Psoas muscle (tissue), 7 donors: ENCODE measurements at regions not wholly inside any gene's neighbourhood (a gene's known extent, or its start where the extent isn't known, plus 50 kb on each side); places are given as distances from the start of the nearest gene placed in this dataset.

Experiments
- ATAC-seq, 4 donors: fragments of 200-7000 bp; cut with Tn5 transposase; one replicate each; pipeline ENCODE4 v1.9.1; 2020; ENCODE audit warnings: moderate library complexity in 3 of 4, mild to moderate bottlenecking in 2 of 4
- DNase-seq, 2 donors: peaks; one replicate each; pipeline ENCODE4 v3.0.0-alpha.2; 2020
- H3K27ac ChIP-seq: fragments of 200-600 bp; one replicate; pipeline ENCODE4 v1.8.0; 2022
- H3K27me3 ChIP-seq, 3 donors: fragments of 200-600 bp in 1 of 3; one replicate each; pipeline versions ENCODE4 v1.6.1 to v1.8.0; 2013 to 2022; ENCODE audit warnings: low read length in 2 of 3, mild to moderate bottlenecking in 2 of 3, moderate library complexity in 1 of 3; ENCODE audit not compliant: insufficient read depth in 3 of 3
- H3K36me3 ChIP-seq, 2 donors: fragments of 200-600 bp in 1 of 2; one replicate each; pipeline versions ENCODE4 v1.6.1 to v1.8.0; 2013 to 2022; ENCODE audit warnings: low read depth in 1 of 2, mild to moderate bottlenecking in 1 of 2, moderate library complexity in 1 of 2; ENCODE audit not compliant: insufficient read depth in 1 of 2
- H3K4me1 ChIP-seq: fragments of 200-600 bp; one replicate; pipeline ENCODE4 v1.8.0; 2022
- H3K4me3 ChIP-seq: fragments of 200-600 bp; one replicate; pipeline ENCODE4 v1.8.0; 2022; ENCODE audit warnings: mild to moderate bottlenecking
- H3K9me3 ChIP-seq: fragments of 200-600 bp; one replicate; pipeline ENCODE4 v1.8.0; 2022
- WGBS, 3 donors: extraction: QIAGEN DNeasy Blood & Tissue Kit; methylation state at CpG; one replicate each; pipeline versions ENCODE4 v1.1.6 to v1.1.7; 2013; 5-methylcytosine and 5-hydroxymethylcytosine counted together
- intact Hi-C, 2 donors: fragments of 100-400 bp; cut with DNase I; formaldehyde crosslinking; loops; one replicate each; pipeline versions ENCODE4 v1.11.0 to v1.14.2; 2022
- TF ChIP-seq, protein P1 (sequence below): fragments of 200-600 bp; IDR thresholded peaks from one replicate; pipeline ENCODE4 v1.8.0; 2022; ENCODE audit warnings: antibody characterized with exemption
- donor health status: healthy with polysubstance abuse.
- donor health status: DM: no; HTN: no; CAD: no; lungs with moderate emphysema.
- donor health status: Bipolar disorder and iron deficiency.
- donor health status: healthy.
- donor health status: DM: yes; HTN: yes; CAD: no.
- donor health status: DM: no; HTN: no; CAD: no.
- donor health status: DM: yes; HTN: yes; CAD: no.

DNA sequence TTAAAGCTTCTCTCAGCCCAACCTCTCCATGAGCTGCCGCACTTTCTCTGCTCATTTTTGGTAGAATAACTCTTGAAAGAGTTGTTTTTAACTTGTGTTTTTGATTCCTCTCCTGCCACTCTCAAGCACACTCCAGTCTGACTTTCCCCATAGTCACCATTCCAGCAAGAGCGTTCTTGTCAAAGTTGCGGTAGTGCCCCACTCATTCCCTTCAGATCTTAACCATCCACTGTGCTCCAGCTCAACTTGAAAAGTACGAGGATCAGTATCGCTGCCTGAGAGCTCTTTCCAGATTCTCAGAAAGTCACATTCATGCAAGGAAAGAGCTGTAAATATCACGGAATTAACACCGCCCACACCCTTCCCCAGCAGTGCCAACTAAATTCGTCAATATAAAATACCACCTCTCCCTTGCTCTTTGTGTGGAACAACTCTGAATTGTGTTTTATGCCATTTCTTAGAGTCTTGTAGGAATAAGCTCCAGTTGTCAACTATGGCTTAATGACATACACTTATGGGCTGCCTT is 59.7 kb upstream of the IL15 start:
- no peak for ATAC-seq
- Histone ChIP-seq H3K4me3 (no peak overlapping the region), H3K27ac (no peak overlapping the region), H3K27me3 (no peaks in the 10 kb centered on the region), H3K4me1 (no peaks in the 10 kb centered on the region), H3K9me3 (no peaks in the 10 kb centered on the region), H3K36me3 (no peaks in the 10 kb centered on the region)
- DNase-seq, result no peak
- 73 to 75% (median 74%) methylated on average over 8 of the region's 8 CpGs for WGBS, 3 donors
- TF ChIP-seq, protein P1, sequence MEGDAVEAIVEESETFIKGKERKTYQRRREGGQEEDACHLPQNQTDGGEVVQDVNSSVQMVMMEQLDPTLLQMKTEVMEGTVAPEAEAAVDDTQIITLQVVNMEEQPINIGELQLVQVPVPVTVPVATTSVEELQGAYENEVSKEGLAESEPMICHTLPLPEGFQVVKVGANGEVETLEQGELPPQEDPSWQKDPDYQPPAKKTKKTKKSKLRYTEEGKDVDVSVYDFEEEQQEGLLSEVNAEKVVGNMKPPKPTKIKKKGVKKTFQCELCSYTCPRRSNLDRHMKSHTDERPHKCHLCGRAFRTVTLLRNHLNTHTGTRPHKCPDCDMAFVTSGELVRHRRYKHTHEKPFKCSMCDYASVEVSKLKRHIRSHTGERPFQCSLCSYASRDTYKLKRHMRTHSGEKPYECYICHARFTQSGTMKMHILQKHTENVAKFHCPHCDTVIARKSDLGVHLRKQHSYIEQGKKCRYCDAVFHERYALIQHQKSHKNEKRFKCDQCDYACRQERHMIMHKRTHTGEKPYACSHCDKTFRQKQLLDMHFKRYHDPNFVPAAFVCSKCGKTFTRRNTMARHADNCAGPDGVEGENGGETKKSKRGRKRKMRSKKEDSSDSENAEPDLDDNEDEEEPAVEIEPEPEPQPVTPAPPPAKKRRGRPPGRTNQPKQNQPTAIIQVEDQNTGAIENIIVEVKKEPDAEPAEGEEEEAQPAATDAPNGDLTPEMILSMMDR, result no peak
- intact Hi-C loops, result no loop called here

DNA sequence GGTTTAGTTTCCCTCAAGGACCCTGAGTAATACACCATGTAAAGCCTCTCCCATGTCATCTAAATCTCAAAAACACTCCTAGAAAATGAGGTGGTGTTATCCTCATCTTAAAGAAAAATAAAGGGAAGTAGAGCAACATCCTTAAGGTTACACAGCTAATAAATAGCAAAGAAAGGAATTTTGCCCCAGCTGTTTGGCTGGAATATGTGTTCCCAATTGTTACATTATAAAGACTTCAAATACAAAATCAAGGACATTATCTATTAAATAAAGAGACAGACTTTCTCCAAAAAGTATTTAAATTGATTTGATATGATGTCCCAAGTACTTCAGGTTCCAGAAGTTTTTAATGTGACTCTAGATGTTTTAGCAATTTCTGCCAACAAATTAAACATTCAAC is 57.9 kb upstream of the IL15 start:
- no peak overlapping the region for H3K4me3 ChIP-seq
- intact Hi-C loops, result no loop called here
- H3K9me3 ChIP-seq, result no peaks in the 10 kb centered on the region
- TF ChIP-seq, protein P1, result no peak
- ATAC-seq, result no peak
- H3K4me1 ChIP-seq, result no peaks in the 10 kb centered on the region
- H3K36me3 ChIP-seq, result no peaks in the 10 kb centered on the region
- no peaks in the 10 kb centered on the region for H3K27me3 ChIP-seq
- DNase-seq, result no peak
- no peak overlapping the region for H3K27ac ChIP-seq

DNA sequence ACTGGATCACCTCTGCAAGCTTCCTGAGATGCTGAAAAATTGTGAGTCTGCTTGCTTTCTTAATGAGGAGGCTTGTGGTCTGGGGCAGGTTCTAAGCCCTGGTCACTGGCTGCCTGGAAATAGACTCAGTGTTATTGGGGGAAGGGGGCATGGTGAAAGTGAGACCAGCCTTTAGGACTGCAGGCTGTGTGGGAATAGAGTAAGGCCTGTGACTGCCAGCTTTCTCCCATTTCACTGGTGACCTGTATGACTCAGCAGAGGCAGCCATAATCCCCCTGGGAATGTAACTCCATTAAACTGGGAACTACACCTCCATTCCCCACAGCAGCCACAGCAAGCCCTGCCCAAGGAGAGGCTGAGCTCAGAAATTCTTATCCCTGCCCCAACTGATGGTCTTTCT is 55.9 kb upstream of the IL15 start:
- no peak overlapping the region for H3K27ac ChIP-seq
- H3K4me3 ChIP-seq, result no peak overlapping the region
- no peak for DNase-seq
- TF ChIP-seq, protein P1, result no peak
- no peaks in the 10 kb centered on the region for H3K4me1 ChIP-seq
- no peaks in the 10 kb centered on the region for H3K36me3 ChIP-seq
- H3K9me3 ChIP-seq, result no peaks in the 10 kb centered on the region
- intact Hi-C loops, result no loop called here
- no peak for ATAC-seq
- H3K27me3 ChIP-seq, result no peaks in the 10 kb centered on the region
